ENCODE measurements at regions not wholly inside any gene's neighbourhood (a gene's known extent, or its start where the extent isn't known, plus 50 kb on each side); places are given as distances from the start of the nearest gene placed in this dataset.
"Not testable (repeated sequence)": the region's sequence is repeated elsewhere in the genome, so short reads cannot be mapped to it uniquely, and the experiment has no call there.

GRCh38 chr7:19958309-19958896 is 185.0 kb upstream of the TMEM196 start:
- H3K36me3 Mint-ChIP-seq, result no peaks in the 10 kb centered on the region
- H3K27ac Mint-ChIP-seq, result no peak overlapping the region
- H3K9me3 Mint-ChIP-seq, result peaks cover 0 to 6% of the 10 kb centered on the region in 2 donors
- no peaks in the 10 kb centered on the region for H3K4me1 Mint-ChIP-seq
- ATAC-seq (replicated peaks) (no peak), DNase-seq (no peak)
- no peaks in the 10 kb centered on the region for H3K27me3 Mint-ChIP-seq
- H3K4me3 Mint-ChIP-seq, result no peak overlapping the region

GRCh38 chr7:19957664-19958063 is 184.2 kb upstream of the TMEM196 start:
- Mint-ChIP-seq H3K4me1 (no peaks in the 10 kb centered on the region), H3K4me3 (no peak overlapping the region), H3K36me3 (no peaks in the 10 kb centered on the region), H3K27ac (no peak overlapping the region), H3K27me3 (no peaks in the 10 kb centered on the region), H3K9me3 (peaks cover 0 to 6% of the 10 kb centered on the region in 2 donors)
- DNase-seq, result no peak
- ATAC-seq (replicated peaks), result no peak

- not testable (repeated sequence) for ATAC-seq (replicated peaks); H3K36me3 Mint-ChIP-seq; H3K27me3 Mint-ChIP-seq; DNase-seq; H3K27ac Mint-ChIP-seq; H3K4me3 Mint-ChIP-seq; H3K4me1 Mint-ChIP-seq
- H3K9me3 Mint-ChIP-seq, result peaks cover 11 to 22% of the 10 kb centered on the region in 2 donors
Observed at GRCh38 chr7:19954166-19954565, 180.7 kb upstream of the TMEM196 start.

GRCh38 chr7:19953411-19953810 is 180.0 kb upstream of the TMEM196 start:
- DNase-seq; ATAC-seq (replicated peaks); H3K36me3 Mint-ChIP-seq; H3K27ac Mint-ChIP-seq; H3K4me3 Mint-ChIP-seq; H3K27me3 Mint-ChIP-seq; H3K4me1 Mint-ChIP-seq: not testable (repeated sequence)
- H3K9me3 Mint-ChIP-seq, result peaks cover 16 to 24% of the 10 kb centered on the region in 2 donors

GRCh38 chr7:19948160-19948559 is 174.7 kb upstream of the TMEM196 start:
- no peaks in the 10 kb centered on the region for H3K27me3 Mint-ChIP-seq
- H3K4me1 Mint-ChIP-seq, result no peaks in the 10 kb centered on the region
- peaks cover 0 to 3% of the 10 kb centered on the region in 2 donors for H3K36me3 Mint-ChIP-seq
- ATAC-seq (replicated peaks) (no peak), DNase-seq (no peak)
- no peak overlapping the region for H3K4me3 Mint-ChIP-seq
- peaks cover 16 to 19% of the 10 kb centered on the region in 2 donors for H3K9me3 Mint-ChIP-seq
- H3K27ac Mint-ChIP-seq, result no peak overlapping the region

- Mint-ChIP-seq H3K9me3 (peaks cover 2 to 4% of the 10 kb centered on the region in 2 donors), H3K27me3 (no peaks in the 10 kb centered on the region), H3K36me3 (no peaks in the 10 kb centered on the region), H3K27ac (no peak overlapping the region), H3K4me1 (no peaks in the 10 kb centered on the region), H3K4me3 (no peak overlapping the region)
- DNase-seq, result no peak
- no peak for ATAC-seq (replicated peaks)
Observed at GRCh38 chr7:19944363-19945120, 171.1 kb upstream of the TMEM196 start.

GRCh38 chr7:19939746-19940145 is 166.3 kb upstream of the TMEM196 start:
- ATAC-seq (replicated peaks) (no peak), DNase-seq (no peak)
- H3K4me3 Mint-ChIP-seq, result no peak overlapping the region
- peaks cover 10 to 11% of the 10 kb centered on the region in 2 donors for H3K9me3 Mint-ChIP-seq
- peaks cover 1 to 6% of the 10 kb centered on the region in 2 donors for H3K36me3 Mint-ChIP-seq
- no peaks in the 10 kb centered on the region for H3K4me1 Mint-ChIP-seq
- H3K27me3 Mint-ChIP-seq, result no peaks in the 10 kb centered on the region
- H3K27ac Mint-ChIP-seq, result no peak overlapping the region

GRCh38 chr7:19932549-19933249 is 159.3 kb upstream of the TMEM196 start:
- Mint-ChIP-seq H3K27ac (no peak overlapping the region), H3K9me3 (peaks cover 12% of the 10 kb centered on the region in 2 donors), H3K4me3 (no peak overlapping the region), H3K4me1 (peaks cover 3 to 7% of the 10 kb centered on the region in 2 donors), H3K36me3 (peaks cover 1 to 10% of the 10 kb centered on the region in 2 donors), H3K27me3 (no peaks in the 10 kb centered on the region)
- no peak for DNase-seq
- ATAC-seq (replicated peaks), result no peak

GRCh38 chr7:19930851-19931250 is 157.4 kb upstream of the TMEM196 start:
- no peak for DNase-seq
- H3K27me3 Mint-ChIP-seq, result no peaks in the 10 kb centered on the region
- peaks cover 1 to 7% of the 10 kb centered on the region in 2 donors for H3K36me3 Mint-ChIP-seq
- no peak overlapping the region for H3K27ac Mint-ChIP-seq
- ATAC-seq (replicated peaks), result no peak
- H3K9me3 Mint-ChIP-seq, result peaks cover 4 to 8% of the 10 kb centered on the region in 2 donors
- peaks cover 3 to 9% of the 10 kb centered on the region in 2 donors for H3K4me1 Mint-ChIP-seq
- no peak overlapping the region for H3K4me3 Mint-ChIP-seq

GRCh38 chr7:19930051-19930450 is 156.6 kb upstream of the TMEM196 start:
- H3K36me3 Mint-ChIP-seq, result peaks cover 1 to 7% of the 10 kb centered on the region in 2 donors
- no peak for ATAC-seq (replicated peaks)

GRCh38 chr7:19928247-19928646 is 154.8 kb upstream of the TMEM196 start:
- Mint-ChIP-seq H3K36me3 (peaks cover 0 to 3% of the 10 kb centered on the region in 2 donors), H3K27me3 (no peaks in the 10 kb centered on the region), H3K27ac (no peak overlapping the region), H3K4me1 (peaks cover 3 to 9% of the 10 kb centered on the region in 2 donors), H3K4me3 (no peak overlapping the region), H3K9me3 (no peaks in the 10 kb centered on the region)
- DNase-seq (no peak), ATAC-seq (replicated peaks) (peak in 1 of 2 donors; percentile 64)

More at GRCh38 chr7:19930051-19930450, 156.6 kb upstream of the TMEM196 start:
- Mint-ChIP-seq H3K9me3 (peaks cover 4 to 5% of the 10 kb centered on the region in 2 donors), H3K4me1 (peaks cover 3 to 9% of the 10 kb centered on the region in 2 donors), H3K4me3 (no peak overlapping the region), H3K27me3 (no peaks in the 10 kb centered on the region), H3K27ac (no peak overlapping the region)
- no peak for DNase-seq

- Mint-ChIP-seq H3K27me3 (no peaks in the 10 kb centered on the region), H3K9me3 (no peaks in the 10 kb centered on the region), H3K27ac (no peak overlapping the region), H3K4me1 (no peaks in the 10 kb centered on the region), H3K36me3 (no peaks in the 10 kb centered on the region), H3K4me3 (no peak overlapping the region)
- ATAC-seq (replicated peaks), result no peak
- no peak for DNase-seq
Observed at GRCh38 chr7:19920705-19921104, 147.3 kb upstream of the TMEM196 start.

GRCh38 chr7:19920166-19920565 is 146.7 kb upstream of the TMEM196 start:
- ATAC-seq (replicated peaks) (no peak), DNase-seq (no peak)
- H3K9me3 Mint-ChIP-seq, result no peaks in the 10 kb centered on the region
- H3K36me3 Mint-ChIP-seq, result no peaks in the 10 kb centered on the region
- H3K27me3 Mint-ChIP-seq, result no peaks in the 10 kb centered on the region
- no peak overlapping the region for H3K4me3 Mint-ChIP-seq
- H3K4me1 Mint-ChIP-seq, result no peaks in the 10 kb centered on the region
- H3K27ac Mint-ChIP-seq, result no peak overlapping the region

GRCh38 chr7:19919261-19920095 is 146.1 kb upstream of the TMEM196 start:
- no peak overlapping the region for H3K4me3 Mint-ChIP-seq
- H3K27ac Mint-ChIP-seq, result no peak overlapping the region

More at GRCh38 chr7:19919261-19920095, 146.1 kb upstream of the TMEM196 start:
- H3K9me3 Mint-ChIP-seq, result no peaks in the 10 kb centered on the region
- H3K36me3 Mint-ChIP-seq, result no peaks in the 10 kb centered on the region
- no peaks in the 10 kb centered on the region for H3K27me3 Mint-ChIP-seq
- ATAC-seq (replicated peaks), result no peak
- DNase-seq, result no peak
- H3K4me1 Mint-ChIP-seq, result no peaks in the 10 kb centered on the region
